GM18867 (cell line): ENCODE measurements at regions not wholly inside any gene's neighbourhood (a gene's known extent, or its start where the extent isn't known, plus 50 kb on each side); places are given as distances from the start of the nearest gene placed in this dataset.

ENCODE experiments used
- ATAC-seq: cut with Tn5 transposase; IDR thresholded peaks from one replicate; pipeline ENCODE4 v1.9.1; 2021; ENCODE audit warnings: mild to moderate bottlenecking, moderate library complexity; ENCODE audit not compliant: unreplicated experiment

GRCh38 chr9:85268131-85268530 lies 473.6 kb downstream of the AGTPBP1 start:
- no peak for ATAC-seq

DNA sequence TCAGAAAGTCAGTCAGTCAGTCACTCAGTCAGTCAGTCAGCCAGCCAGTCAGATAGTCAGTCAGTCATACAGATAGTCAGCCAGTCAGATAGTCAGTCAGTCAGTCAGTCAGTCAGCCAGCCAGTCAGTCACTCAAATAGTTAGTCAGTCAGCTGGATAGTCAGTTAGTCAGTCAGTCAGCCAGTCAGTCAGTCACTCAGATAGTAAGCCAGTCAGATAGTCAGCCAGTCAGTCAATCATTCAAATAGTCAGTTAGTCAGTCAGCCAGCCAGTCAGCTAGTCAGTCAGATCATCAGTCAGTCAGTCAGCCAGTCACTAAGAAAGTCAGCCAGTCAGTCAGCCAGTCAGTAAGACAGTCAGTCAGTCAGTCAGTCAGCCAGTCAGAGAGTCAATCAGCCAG lies 477.1 kb downstream of the AGTPBP1 start:
- ATAC-seq: no peak

DNA sequence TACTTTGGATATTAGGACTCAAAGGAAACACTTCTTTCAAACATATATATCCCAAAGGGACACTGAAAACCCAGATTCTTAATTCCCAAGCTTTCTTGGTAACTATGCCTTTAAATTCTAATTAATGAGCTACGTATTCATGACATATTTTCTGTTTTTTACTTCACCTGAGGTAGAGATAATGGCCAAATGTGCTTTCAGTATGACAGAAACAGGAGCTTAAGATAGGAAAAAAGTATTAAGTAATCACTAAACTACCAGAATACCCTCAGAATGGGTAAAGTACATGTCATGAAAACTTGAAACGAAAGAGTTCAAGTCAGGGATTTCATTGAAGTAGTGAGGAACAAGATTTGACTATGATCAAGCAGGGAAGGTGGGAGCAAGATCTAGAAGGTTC lies 478.5 kb downstream of the AGTPBP1 start:
- no peak for ATAC-seq

- no peak for ATAC-seq
Measured at GRCh38 chr9:85262333-85262732, 479.4 kb downstream of the AGTPBP1 start.

DNA sequence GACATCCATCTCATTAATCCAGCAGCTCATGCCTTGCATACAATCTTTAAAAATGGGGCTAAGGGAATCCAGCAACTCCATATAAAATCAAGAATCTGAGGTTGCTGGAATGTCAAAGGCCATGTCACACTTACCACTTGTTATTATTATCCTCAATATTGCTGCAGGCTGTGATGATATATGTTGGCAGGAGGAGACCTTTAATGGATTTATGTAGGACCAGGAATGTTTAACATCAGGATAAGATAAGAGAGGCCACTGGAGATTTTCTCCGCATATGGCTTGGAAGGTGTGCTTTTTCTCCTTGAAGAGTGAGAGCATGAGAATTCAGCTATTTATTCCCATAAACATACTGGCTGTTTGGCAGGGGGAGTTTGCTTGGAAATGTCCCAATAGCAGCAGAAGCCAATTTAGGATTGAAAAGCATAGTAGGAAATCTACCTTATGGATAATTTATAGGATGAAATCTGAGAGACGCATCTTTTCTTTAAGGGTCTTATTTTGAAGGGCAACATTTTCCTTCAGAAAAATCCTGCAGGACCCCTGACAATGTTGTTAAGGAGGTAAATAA lies 481.4 kb downstream of the AGTPBP1 start:
- no peak for ATAC-seq

- peak; percentile 92 for ATAC-seq
Measured at GRCh38 chr9:85258823-85259370, 482.9 kb downstream of the AGTPBP1 start.

- ATAC-seq: no peak
Measured at GRCh38 chr9:85258236-85258635, 483.5 kb downstream of the AGTPBP1 start.

- ATAC-seq: no peak
Measured at GRCh38 chr9:85249313-85249621, 492.5 kb downstream of the AGTPBP1 start.

DNA sequence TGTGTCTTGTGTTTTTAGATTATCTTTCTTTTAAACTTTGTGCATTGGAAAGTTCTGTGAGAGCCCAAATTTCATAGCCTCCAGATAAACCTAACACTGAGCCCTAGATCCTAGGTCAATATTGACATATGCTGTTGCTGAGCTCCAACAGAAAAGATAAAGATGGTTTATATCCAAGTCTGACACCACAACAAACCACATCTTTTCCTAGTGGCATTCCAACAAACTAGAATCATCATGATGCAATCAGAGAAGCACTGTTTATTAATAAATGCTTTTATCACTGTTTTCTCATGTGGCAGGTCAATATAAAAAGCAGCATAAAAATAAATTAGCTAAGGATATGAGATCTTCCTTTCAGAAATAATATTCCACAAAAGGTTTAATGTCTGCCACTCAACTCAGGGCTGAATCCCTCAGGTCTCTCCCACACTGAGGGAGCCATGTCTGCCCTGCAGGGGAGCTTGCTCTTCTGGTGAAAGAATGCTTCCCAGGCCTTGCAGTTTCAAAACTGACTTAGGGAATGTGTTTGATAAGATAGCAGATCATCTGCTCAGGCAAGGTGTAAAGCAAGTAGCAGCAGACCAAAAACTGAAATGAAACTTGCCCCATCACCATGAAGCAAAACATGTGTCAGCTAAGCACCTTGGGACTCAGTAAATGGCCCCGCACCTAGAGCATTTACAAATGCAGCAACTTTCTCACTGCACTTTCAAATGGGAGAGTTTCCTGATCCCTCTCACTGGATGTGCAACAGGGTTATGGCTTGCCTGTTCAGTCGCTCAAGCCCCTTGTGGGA lies 493.0 kb downstream of the AGTPBP1 start:
- no peak for ATAC-seq

- ATAC-seq: no peak
Measured at GRCh38 chr9:85246541-85246940, 495.2 kb downstream of the AGTPBP1 start.

DNA sequence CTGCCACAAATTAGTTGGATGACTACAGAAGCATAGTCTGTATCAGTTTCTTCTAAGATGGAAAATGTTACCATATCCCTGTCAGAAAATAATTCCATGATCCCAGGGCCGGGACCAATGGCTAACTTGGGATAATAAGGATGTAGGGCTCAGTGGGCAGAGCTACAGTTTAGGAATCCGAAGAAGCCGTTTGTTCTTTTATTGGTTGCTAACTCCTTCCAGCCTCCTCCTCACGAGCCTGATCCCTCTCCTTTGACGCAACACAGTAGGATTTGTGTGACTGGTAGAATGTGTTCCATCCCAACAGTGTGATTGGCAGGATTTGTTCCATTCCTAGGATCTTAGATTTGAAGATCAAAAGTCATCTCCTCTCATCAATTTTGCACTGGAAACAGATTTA lies 496.9 kb downstream of the AGTPBP1 start:
- no peak for ATAC-seq

- ATAC-seq: no peak
Measured at GRCh38 chr9:85243977-85244376, 497.8 kb downstream of the AGTPBP1 start.

GRCh38 chr9:85237478-85237877 lies 504.3 kb downstream of the AGTPBP1 start:
- no peak for ATAC-seq

GRCh38 chr9:85230081-85230480 lies 511.7 kb downstream of the AGTPBP1 start:
- no peak for ATAC-seq

DNA sequence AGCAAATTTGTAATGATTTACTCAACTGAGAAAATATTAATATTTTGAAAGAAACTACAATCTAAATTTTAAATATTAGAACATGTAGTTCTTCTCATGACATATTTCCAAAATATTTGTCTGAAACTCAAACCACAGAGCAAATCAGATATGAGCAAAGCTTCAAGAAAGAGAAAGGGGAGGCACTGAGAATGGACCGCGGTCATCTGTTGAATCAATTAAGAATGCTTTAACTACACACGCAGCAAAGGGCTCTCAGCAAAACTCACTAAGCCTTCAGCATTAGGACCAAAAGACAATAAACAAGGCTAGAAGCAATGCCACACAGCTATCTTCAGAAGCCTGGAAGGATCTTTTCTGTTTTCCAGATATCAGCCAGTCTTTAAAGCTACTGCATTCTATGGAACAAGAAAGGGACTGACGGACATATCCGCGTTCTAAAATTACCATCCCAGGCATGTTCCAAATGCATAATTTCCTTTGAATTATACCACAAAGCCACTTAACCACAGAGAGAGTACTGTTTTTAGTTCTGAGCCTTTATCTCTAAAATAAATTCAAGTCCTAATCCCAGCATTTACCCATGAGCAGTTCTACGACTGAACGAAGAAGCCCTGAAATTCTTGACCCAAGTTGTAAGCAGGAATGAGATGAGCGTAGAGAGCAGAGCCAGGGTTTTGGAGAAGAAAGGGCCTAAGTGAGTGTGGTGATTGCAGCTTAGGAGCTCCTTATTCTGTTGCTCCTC lies 513.5 kb downstream of the AGTPBP1 start:
- ATAC-seq: no peak

DNA sequence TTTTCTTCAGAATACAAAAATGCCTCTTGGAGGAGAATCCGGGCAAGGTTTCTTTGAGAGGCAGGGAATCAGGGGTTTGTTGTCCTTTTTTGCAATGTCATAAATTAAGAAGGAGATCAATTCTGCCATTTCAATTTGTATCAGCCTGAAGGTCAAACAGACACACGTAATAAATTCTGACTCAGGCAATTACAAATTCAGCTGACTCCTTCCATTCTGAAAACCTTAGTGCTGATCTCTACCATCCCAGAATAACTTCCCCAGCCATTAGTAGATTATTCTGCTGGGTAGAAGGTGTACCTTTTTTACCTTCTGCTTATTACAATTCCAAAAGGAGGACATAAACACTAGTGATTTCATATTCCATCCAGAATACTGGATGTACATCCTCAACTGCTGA lies 516.6 kb downstream of the AGTPBP1 start:
- ATAC-seq: no peak

DNA sequence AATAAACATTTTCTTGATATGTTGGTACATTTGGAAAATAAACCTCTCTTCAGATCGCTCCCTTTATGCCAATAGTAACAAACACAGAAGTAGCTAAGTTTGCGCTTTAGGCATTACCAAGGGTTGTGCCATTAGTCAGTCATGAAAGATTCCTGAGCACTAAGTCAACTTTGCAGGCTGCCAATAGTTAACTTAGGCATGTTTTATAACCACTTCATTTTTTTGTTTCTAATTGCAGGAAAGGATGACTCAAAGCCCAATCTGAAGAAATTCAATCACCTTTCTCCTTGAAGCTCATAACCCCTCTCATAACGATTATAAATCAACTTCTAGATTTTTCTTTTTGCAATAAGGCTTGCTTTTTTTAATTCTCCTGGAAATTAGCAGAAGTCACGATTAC lies 517.0 kb downstream of the AGTPBP1 start:
- ATAC-seq: no peak

DNA sequence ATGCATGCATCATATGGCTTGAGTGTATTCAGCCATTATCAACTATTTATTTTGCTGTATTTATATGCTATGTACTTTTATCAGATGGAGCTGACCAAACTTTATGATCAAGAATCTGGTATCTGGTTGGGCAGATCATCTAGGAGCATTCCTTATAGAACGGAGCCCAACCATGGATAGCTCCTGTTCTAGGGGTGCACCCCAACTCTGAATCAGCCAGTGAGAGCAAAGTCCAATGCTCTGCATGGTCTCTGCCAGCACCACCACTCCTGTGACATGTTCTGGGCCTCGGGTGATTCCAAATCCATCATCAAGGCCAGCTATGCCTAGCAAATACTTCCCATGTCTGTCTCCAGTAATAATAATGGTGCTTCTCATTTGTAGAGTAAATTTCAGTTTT lies 517.5 kb downstream of the AGTPBP1 start:
- ATAC-seq: no peak

DNA sequence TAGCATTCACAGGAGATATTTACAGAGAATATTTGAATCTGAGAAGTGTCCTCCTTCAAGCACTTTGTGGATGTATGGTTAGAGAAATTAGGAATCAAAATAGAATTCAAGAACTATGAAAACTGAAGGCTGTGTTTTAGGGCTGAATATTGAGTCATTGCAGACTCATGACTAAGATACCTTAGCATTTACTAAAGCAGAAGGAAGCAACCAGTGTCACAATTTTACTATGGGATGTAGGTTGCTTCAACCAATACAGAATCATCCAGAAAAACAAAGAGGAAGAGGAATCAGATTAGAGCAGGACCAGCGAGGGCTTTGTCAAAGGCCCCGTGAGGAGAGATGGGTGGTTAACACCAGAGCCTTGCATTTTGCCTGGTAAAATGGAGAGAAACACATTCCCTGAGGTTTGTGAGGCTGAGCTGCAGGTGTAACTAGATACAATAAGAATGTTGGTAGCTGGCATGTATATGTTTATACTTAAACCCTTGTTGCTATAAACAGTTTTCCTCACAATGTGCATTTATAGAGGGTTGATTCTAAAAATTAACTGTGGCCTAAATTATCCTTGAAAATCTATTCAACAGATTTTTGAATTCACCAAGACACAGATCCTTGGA lies 518.1 kb downstream of the AGTPBP1 start:
- no peak for ATAC-seq

DNA sequence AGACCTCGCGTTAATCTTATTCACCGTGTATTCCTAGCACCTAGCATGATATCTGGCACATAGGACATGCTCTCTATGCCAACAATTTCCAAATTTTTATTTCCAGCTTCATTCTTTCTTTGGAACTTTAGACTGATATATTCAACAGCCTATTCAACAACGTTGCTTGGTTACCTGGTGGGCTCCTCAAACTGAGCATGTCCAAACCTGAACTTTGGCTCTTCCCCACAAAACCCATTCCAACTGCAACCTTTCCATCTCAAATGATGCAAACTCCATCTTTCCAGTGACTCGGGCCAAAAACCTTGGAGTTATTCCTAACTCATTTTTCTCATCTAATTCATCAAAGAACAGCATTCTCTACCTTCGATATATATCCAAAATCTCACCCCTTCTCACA lies 525.2 kb downstream of the AGTPBP1 start:
- no peak for ATAC-seq

- no peak for ATAC-seq
Measured at GRCh38 chr9:85215961-85216360, 525.8 kb downstream of the AGTPBP1 start.

DNA sequence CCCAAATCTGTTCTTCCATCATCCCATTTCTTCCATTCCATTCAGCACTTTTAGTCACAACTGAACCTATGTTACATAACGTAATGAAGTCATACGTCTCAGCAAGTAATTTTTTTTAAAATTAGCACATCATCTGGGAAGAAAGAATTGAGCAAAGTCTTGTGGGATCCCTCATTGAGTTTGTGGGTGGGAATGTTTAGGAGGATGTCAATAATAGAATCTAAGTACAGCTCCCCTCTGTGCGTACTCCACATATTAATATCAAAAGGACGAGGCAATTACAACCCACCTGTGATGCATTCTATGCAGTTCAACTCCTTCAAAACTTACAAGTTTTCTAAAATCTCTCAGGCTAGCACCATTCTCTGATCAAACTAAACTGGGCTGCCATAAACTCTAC lies 526.3 kb downstream of the AGTPBP1 start:
- no peak for ATAC-seq
